GM21529 (cell line): ENCODE measurements at regions not wholly inside any gene's neighbourhood (a gene's known extent, or its start where the extent isn't known, plus 50 kb on each side); places are given as distances from the start of the nearest gene placed in this dataset.

Experiments used
- ATAC-seq: cut with Tn5 transposase; IDR thresholded peaks from one replicate; pipeline ENCODE4 v1.9.1; 2021; ENCODE audit not compliant: unreplicated experiment

DNA sequence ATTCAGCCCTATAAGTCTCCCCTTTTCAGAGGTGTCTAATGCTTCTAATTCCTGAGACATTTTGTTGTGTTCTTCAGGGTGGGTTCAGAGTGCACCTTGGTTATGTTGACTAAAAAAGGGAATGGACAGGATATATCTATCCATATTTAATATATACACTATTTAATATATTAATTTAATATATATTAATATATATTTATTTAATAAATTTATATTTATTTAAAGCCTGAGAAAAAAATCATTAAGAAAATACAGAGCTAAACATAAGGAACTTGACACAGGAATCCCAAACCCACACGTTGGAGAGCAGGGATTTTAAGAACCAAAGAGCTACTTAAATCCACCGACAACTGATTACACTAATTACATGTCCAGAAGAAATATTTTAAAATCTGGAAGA, 674.2 kb upstream of the KIRREL3 start:
- ATAC-seq: no peak

DNA sequence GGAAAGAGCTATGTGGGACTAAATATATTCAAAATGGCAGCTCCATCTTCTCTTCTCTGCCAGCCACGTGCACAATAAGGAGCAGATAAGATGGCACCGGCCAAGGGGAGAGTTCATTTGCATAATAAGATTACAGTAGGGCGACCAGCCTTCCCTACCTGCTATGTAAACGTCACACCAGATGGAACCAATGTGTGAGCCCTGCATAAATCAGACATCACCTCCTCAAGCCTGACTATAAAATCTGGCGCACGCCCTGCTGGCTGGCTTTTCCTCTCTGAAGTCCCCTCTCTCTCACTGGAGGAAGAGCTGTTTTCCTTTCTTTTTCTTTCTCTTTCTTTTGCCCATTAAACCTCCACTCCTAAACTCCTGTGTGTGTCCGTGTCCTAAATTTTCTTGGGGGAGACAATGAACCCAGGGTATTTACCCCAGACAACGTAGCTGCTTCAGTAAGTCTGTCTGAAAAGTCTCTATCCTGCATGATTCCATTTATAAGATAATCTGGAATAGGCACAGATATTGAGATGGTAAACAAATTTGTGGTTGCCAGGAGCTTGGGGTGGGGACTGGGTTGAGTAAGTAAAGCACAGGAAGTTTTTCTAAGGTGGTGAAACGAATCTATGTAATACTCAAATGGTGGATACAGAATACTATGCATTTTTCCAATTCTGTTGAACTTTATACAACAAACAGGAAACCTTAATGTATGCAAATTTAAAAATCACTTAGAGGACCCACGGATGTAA, 670.0 kb upstream of the KIRREL3 start:
- no peak for ATAC-seq

DNA sequence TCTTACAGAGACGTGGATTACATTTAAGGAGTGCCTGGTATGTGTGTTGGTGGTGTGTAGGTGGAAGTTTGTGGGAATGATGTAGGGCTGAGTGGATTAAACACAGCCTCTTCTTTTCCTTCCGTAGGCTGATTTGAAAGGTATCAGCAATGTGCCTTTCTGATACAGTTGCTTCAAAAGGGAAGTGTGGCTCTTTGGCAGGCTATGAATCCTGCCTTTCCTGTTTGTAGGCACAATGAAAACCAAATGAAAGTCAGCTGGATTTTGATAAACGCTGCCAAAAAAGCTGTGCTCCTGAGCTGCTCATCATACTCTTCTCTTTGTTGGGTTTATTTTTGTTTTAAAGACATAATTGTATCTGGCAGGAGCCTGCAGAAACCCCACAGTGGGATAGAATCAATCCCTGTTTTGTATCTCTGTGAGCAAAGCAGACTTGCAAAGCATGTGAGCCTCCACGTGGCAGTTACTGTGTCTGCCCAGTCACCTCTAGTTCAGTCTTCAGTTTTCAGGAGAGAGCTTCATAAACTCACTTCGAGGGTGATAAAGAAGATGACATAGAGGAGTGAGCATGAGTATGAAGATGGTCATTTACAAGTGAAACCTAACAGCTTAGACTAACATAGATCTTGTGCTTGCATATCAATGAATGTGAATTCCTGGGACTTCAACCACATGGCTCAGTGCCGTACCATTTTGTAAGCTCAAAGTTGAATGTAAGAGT, 655.7 kb upstream of the KIRREL3 start:
- no peak for ATAC-seq

DNA sequence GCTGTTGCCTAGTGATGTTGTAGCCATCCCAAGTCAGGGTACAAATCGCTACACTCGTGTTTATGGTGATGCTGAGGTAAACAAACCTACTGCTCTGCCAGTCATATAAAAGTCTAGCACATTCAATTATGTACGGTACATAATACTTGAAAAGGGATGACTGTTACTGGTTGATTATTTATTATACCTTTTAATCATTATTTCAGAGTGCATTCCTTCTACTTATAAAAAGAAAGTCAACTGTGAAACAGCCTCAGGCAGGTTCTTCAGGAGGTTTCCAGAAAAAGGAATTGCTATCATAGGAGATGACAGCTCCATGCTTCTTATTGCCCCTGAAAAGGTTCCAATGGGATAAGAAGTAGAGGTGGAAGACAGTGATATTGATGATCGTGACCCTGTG, 652.5 kb upstream of the KIRREL3 start:
- ATAC-seq: no peak

DNA sequence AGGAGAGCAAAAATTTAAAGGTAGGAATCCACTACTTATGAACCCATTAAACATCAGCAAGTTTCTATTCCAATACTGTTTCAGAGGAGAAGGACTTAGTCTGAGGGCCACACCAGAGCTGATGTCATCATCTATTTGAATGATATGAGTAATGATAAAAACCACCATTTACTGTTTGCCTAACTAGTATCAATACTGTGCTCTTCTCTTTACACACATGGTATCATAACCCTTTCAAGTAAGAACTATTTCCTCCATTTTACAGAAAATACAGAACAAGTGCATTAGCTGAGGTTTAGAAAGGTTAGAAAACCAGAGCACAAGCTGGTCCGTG, 651.3 kb upstream of the KIRREL3 start:
- no peak for ATAC-seq

DNA sequence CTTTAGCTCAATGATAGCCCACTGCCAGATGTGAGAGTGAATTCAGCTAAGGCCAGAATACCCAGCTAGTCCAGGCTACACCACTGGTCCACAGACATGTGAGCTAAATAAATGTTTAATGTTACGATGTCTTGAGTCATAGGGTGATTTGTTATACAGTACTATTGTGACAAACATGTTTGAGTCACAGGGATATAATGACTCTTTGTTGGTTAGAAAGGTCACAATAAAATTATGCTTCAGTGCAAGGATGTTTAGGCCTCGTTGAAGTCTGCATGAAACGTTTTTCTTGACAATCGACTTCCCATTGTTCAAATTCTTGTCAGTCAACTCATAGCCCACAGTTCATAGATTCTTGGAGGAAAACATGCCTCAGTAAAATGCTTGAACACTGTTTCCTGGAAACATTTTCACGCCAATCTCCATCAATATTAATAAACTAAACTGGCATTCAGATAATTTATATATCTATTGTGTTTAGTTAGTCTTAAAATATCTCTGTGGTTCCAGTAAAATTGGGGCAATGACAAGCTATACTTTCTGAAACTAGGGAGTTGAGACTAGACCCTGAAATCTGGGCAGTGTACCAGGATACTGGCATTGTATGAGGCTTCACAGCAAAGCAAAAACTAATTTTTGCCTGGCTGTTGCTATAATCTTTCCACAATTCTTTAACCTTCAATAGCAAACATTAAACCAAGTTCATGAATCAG, 650.8 kb upstream of the KIRREL3 start:
- ATAC-seq: no peak

DNA sequence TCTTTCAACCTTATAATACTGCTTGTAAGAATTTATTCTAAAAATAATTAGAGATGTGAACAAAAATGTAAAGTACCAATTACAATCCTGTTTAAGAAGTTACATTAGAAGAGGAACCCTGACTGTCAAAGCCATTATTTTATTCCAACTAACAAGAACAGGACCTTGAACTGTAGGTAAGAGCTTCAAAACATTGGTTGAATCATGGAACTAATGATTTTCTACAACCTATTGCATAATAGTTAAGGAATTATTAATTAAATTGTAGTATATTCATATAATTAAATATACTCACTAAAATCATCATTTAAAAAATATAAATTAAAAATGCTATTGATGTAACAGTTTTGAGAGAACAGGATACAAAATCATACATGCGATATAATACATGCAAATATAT, 649.4 kb upstream of the KIRREL3 start:
- ATAC-seq: no peak

DNA sequence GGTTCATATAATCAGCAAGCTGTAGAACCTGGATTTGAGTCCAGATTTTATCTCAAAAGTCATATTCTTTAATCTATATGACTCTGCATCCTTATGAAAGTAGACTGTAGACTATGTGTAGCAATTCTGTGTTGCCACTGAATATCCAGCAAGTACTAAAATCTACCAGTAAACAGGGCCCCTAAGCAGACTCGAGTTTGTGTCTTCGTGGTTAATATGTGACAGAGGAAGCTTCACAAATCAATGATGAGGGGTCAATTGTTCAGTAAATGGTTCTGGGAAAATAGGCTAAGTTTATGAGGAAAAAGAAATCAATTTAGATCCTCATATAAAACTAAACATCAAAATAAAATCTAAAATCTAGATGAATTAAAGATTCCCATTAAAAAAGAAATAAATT, 648.5 kb upstream of the KIRREL3 start:
- no peak for ATAC-seq

DNA sequence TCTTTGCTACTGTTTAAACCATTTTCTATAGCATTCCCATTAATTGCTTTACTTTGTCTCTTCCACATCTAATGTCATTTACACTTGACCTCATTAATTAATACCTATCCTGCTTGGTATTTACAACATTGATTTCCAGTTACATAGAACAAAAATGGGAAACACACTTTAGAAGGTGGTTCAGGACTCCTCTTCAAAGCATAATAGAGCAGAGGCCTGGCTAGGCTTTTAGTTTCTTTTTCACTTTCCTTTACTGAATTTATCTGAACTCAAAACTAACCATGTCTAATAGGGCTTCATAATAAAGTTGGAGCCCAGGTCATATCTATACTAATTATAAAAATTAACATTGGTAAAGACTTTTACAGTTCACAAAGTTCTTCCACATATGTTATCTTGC, 648.0 kb upstream of the KIRREL3 start:
- ATAC-seq: no peak

DNA sequence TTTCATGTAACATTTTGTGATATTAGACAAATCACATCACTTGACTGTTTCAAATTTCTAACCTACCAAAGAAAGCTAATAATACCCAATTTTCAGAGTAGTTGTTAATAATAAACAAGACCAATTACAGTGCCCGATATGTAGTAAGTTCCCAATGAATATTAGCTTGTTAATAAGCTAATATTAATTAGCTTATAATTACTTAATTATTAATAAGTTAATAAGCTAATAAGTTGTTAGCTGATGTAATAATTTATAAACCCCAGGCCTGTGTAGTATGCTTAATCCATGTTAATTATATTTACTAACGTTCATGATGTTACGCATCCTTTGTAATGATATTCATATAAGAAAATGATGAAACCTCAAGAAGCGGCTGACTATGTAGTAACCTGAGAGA, 643.8 kb upstream of the KIRREL3 start:
- ATAC-seq: no peak

DNA sequence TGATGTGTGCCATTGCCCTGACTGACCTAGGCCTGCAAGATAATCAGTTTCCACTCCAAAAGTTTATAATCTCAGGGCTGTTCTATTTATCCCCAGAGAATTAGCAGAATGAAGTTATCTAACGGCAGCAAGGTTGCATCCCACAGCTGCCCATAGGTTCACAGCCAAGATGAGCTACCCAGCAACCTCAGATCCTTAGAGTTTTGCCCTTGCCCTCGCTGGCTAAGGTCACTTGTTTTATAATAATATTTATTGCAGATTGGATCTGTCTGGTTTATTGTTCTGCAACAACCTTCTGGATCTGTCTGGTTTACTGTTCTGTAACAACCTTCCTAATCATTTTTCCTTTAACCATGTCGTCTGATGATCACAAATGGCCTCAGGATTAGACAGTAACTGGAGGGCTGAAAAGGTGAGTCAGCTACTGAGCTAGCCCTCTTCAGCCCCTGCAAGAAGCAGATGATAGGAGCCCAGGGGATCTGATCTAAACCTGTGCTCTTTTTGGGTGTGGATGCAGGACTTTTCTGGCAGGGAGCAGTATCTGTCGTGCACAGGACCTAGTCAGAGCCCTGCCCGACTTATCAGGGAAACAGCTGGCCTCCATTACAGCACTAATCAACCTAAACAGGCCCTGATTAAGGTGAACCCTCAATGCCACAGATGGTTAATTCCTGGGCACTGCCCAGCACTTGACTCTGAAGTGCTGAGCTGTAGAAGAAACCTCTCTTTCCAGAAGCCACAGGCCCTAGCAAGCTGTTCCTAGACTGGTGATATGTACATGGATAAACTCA, 642.9 kb upstream of the KIRREL3 start:
- no peak for ATAC-seq

DNA sequence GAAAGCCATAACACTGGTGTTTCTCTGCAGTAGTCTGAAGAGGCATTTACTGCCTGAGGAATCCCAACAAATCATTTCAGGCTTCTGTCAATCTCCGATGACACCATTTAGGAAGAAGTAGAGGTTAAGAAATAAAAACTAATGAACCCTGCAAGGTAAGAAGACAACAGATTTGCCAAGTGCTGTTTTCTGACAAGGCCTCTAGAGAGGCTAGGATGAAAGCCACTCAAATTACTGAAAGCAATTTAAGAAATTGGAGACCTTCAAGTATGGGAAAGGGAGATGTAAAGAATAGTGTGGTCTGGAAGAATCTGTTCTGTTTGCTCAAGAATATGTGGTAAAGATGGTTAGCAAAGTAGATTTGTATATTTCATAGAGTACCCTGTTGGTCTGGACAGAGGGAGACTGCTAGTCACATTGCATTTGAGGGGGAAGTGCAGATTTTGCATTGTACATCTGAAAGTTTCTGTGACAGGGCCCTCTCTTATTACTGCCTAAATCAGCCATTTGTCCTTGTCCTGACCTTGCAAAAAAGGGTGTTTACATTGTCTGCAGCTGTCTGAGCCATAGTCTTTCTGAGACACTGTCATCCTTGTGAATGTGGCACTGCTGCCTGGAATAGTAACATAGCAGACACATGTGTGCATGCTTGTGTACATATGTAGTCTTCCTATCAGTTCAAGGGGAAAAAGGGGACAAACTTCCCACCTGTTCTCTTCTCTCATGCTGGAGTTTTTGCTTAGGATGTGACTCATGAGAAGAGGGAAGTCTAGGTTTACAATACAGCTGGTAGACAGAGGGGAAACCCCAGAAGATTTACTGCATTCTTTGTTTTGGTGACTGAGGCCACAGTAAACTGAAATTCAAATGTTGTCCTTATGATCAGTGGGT, 640.2 kb upstream of the KIRREL3 start:
- ATAC-seq: peak; percentile 58

DNA sequence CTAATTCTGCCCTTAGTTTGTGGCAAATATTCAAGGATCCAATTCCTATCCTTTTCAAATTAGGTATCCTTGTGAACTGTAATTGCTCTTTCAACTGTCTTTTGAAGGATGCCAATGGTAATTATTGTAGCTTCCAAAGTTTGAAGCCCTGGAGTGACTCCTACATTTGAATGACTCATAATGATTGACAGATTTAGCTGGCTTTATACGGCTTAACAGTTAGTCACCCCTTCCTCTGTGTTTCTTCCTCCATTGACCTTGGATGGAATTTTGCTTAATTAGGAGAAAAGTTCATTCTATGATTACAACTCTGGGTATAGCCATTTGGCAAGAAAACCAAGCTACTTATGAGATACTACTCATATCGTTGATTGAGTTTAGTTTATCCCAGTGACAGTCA, 639.3 kb upstream of the KIRREL3 start:
- no peak for ATAC-seq

DNA sequence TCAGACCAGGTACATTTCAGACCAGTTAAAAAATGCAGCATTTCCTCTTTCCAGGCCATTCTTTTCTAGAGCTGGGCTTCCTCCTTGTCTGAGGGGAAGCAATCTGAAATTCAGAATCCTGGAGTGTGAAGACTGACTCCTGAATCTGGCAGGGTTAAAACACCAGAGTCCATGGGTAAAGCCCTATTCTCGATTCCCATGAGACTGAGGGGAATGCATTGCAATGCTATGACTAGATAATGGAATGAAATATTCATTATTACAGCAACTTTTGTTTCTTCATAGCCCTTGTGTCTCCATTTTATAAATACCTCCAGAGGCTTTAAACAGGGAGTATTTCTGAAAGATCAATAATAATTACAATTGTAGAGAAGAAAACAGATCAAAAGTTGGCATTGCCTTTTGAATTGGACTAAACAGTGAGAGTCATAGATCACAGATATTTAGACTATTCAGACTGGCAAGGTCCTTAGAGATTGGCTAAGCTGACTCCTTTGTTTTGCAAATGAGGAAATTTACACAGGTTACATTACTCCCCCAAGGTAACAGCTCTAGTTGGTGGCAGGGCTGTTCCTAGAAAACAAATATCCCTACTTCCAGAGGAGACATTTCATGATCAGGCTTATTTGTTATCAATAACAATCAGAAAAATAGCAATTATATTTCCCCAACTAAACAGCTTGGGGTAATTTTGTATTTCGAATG, 632.6 kb upstream of the KIRREL3 start:
- no peak for ATAC-seq

DNA sequence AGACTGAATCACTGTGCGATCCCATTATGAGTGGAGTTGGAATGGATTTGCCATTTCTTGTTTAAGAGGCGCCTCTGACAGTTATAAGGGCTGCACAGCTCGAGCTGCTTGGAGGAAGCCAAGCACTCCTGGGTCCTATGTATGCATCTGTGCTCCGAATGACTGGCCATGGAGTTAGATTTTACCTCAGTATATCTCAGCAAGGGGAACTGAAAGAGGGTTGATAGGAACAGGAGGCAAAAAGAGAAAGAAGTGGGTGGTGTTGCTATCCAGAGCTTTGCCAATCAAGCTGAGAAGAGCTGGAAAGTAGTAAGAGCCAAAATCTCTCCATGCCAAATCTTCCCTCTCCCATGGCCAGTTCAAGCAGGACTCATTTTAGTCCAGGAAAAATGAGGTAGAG, 632.0 kb upstream of the KIRREL3 start:
- no peak for ATAC-seq

DNA sequence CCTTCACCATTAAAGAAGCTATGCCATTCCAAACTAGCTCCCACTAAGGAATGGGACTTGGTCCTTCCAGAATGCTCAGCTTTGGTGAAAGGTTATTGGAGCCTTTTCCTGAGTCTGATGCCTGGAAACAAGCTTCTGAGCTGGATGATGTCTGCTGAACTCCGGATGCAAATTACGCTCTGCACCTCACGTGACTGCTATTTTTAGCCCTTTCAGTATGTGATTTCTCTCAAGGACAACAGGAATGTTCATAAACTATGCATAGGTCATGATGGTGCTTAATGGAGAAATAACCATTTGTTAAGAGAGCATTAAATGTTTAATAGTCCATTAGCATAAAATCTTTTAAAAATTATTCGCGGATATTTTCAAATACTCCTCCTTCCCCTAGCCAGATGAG, 631.4 kb upstream of the KIRREL3 start:
- ATAC-seq: no peak

DNA sequence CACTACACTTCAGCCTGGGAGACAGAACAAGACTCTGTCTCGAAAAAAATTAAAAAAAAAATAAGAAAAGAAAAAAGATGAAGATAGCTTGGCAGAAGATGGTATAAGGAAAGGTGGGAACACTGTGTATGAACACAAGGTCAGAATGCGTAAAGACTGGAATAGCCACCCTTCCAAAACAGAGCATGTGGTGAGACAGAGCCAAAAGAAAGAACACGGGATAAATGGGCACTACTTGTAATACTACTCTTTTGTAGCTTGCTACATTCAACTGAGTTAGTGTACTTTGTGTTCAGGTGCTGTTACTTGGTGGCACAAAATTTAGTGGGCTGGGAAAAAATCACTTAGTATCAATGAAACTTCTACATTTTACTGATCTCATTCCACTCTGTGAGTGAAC, 628.6 kb upstream of the KIRREL3 start:
- ATAC-seq: no peak

DNA sequence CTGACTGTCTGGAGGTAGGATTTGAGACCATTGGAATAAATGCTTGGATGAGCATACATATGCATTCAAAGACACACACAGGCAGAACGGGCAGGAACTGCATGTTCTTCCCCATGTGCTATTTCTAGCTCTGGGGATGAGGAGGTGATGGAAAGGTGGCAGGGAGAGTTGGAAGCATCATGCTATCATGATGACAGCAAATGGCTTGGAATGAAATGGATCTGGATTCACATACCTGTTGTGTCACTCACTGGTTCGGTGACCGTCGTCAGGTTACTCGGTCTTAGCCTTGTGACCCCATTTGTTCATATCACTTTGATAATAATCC, 627.9 kb upstream of the KIRREL3 start:
- ATAC-seq: no peak

DNA sequence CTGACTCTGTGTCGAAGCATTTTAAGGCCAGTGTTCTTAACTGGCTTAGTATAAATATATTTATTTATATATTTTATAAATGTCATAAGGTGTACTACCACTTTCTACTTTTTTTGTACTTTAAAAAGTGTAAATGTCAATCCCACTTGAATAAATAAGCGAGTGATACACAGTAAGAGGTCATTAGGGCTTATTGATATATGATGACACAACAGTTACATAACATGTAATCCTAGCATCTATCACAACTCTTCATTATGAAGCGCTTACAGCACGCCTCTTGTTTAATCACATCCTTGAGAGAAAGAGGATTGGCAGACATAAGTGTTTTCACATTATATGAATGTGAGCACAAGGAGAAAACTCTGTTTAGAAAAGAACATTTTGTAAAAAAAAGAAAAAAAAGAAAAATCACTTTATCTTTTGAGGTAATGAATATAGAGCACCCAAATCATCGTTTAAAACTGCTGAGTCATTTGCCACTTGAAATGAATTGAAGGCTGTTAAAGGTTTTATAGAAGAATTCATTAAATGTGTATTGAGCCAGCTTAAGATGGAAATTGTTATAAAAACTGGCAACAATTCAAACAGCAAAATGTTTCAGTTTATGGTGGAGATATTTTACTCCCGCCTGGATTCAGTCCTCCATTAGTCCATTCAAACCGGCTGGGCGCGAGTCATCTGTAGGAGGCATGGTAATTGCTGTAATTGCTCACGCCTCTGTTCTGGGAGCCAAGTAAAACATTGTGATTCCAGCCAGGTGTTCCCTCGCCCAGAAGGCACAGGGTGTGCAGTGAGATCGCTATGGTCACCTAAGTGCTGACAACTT, 627.3 kb upstream of the KIRREL3 start:
- ATAC-seq: no peak
